NT2/D1 (cell line): ENCODE measurements at regions not wholly inside any gene's neighbourhood (a gene's known extent, or its start where the extent isn't known, plus 50 kb on each side); places are given as distances from the start of the nearest gene placed in this dataset.

Source experiments
- SUZ12 ChIP-seq: IDR thresholded peaks from 2 replicates; pipeline ENCODE4 v1.6.1; 2011; ENCODE audit not compliant: insufficient read length, insufficient read depth; ENCODE audit errors: extremely low read depth
- YY1 ChIP-seq: IDR thresholded peaks from 2 replicates; pipeline ENCODE4 v1.6.1; 2011; ENCODE audit not compliant: insufficient read length, insufficient read depth
- ZNF274 ChIP-seq: IDR thresholded peaks from 2 replicates; pipeline ENCODE4 v1.6.1; 2011; ENCODE audit warnings: mild to moderate bottlenecking, low read depth, low read length

DNA sequence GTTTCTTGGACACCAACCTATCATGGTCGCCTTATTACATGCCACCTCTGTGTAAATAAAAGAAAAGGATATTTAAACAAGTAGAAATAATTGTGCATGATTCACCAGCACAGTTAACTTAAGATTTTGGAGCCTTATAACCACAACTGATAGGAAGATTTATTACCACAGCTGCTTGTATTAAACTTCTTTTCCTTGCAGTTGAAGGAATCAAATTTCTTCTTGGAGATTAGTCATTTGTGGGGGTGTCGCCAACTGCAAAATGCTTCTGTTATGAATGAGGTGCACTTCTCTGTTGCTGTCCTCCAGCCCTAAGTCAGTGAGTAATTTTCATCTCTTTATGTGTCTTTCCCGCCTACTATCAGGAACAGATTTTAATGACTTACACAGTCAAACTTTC lies 73.3 kb downstream of the OR13H1 start:
- TF ChIP-seq ZNF274: no peak
- no peak for TF ChIP-seq YY1
- no peak for TF ChIP-seq SUZ12
